GM18951 (cell line): ENCODE measurements at regions not wholly inside any gene's neighbourhood (a gene's known extent, or its start where the extent isn't known, plus 50 kb on each side); places are given as distances from the start of the nearest gene placed in this dataset.

Experiments used
- POLR2A ChIP-seq: IDR thresholded peaks from 4 replicates; pipeline ENCODE4 v1.6.1; 2011; ENCODE audit warnings: mild to moderate bottlenecking; ENCODE audit not compliant: insufficient read length, insufficient read depth; ENCODE audit errors: extremely low read depth
- in situ Hi-C: fragments of 300-500 bp; cut with MboI; formaldehyde crosslinking; loops from one replicate; pipeline ENCODE4 v1.12.0; 2022; ENCODE audit warnings: low sequenced_read_pairs, mixed read lengths, inconsistent platforms; ENCODE audit not compliant: unreplicated experiment

DNA sequence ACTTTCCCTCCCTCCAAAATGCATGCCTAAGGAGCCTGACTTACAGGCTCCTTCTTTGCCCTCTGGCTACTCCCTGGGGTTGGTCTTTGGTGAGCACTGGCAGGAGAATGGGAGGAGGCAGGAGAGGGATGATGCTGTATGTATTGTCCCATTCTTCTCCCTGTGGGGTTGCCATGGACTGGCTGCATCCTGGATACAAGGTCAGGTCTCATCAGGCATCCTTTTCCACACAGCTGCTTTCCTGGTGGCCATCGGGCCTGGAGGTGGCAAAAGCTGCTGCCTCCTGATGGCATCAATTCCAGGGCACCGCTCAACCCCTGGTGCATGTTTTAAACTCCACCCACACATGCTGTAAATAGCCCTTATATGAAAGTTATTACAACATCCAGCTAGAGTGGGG lies 257.2 kb downstream of the ETS1 start:
- in situ Hi-C loops: no loop called here
- no peak for TF ChIP-seq POLR2A

DNA sequence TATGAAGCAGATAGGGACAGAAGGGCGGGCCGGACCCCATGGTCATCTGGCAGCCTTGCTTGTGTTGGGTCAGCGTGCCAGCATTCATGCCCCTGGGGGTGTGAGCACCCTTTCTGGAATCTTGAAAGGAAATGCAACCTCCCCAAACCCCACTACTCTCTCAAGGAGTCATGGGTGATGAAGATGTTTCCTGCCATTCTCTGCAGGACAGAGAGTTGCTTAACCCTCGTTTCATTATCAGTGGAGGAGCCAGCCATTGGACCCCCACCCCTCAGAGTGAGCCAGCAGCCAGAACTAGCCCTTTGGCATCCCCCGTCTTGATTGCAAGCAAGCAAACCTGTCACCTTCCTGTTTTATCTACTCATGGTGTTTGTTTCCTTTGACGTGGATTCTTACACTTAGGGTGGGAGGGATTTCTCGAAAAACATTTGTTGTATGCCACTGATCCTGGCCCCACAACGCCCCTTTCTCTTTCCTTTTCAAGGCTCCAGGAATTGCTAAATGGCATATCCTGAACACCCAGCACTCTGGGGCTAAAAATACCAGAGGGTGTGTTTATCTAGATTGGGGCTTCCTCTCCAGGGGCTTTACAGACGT lies 258.3 kb downstream of the ETS1 start:
- in situ Hi-C loops: no loop called here
- no peak for TF ChIP-seq POLR2A

DNA sequence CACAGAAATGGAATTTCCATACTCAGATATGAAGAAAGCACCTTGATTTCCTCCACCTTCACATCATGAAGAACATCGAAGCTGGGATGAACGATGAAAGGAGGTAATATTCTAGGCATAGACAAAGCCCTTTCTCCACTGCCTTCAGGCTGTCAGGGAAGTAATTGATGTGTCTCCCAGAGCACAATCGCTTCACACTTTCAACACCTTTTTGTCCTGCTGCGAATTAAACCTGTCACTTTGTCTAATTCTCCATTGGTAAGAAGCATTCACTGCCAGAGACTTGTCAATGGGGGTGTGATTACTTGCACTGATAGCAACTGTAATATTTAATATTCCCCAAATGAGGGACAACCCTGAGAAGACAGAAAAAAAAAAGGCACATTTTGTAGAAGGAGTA lies 260.1 kb downstream of the ETS1 start:
- in situ Hi-C loops: no loop called here
- no peak for TF ChIP-seq POLR2A

DNA sequence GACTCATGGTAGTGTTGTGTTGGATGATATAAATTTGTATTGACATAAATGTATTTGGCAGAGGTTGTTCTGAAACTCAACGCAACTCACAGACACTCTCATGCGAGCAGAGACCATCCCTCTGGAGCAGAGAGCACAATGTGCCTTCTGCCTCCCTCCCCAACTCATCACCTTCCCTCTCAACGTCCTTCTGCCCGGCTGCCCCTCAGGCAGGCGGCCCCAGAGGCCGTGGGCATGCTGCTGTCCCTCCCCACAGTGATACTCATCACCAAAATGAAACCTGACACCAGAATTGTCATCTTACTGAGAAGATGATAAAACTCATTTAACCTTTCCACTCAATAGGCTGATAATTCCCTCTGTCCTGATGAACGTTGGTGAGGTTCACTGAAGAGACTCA lies 260.6 kb downstream of the ETS1 start:
- no peak for TF ChIP-seq POLR2A
- in situ Hi-C loops: no loop called here

DNA sequence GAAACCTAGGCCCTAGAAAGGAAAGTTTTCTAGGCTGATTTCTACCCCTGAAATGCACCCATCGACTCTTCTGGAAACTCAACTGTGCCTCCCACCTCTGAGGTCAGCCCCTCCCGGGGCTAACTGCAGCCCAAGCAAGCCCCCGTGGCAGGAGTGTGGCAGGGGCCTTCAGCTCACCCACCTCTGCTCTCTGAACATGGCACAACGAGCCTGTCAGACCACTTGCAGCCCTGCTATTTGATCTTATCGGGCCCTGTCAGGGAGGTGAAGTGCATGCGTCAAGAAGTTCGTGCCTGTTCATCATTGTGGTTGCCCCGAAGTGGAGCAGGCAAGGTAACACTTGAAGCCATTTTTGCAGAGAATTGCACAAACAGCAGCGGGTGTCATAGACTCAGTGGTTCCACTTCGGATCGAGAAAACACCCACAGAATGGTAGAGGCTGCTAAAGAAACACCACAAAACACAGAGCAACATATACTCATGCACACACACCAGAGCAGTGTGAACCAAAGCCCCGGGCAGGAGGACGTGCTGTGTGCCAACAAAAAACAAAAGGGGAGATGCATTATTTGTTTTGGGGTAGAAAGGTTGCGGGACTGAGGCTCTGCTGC lies 262.7 kb downstream of the ETS1 start:
- TF ChIP-seq POLR2A: no peak

DNA sequence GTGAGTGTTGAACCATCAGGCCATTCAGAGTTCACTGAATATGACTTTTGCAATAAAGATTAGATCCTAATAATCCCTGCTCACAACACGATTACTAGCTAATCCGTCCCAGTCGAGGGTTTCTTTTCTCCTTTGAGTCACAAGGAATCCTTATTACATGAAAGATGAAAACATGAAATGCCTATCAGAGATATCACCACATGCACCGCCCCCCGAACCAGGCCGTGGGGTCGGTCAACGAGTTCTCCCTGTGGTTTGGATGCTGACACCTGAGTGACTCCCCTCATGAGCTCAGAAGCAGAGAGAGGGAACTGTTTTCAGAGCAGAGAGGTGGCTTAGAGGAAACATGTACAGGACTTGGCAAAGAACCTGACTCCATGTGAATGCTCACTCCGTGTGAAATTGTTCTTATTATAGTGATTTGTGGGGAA lies 263.3 kb downstream of the ETS1 start:
- no peak for TF ChIP-seq POLR2A
- in situ Hi-C loops: no loop called here

More for the DNA sequence above, 262.7 kb downstream of the ETS1 start:
- in situ Hi-C loops: no loop called here

DNA sequence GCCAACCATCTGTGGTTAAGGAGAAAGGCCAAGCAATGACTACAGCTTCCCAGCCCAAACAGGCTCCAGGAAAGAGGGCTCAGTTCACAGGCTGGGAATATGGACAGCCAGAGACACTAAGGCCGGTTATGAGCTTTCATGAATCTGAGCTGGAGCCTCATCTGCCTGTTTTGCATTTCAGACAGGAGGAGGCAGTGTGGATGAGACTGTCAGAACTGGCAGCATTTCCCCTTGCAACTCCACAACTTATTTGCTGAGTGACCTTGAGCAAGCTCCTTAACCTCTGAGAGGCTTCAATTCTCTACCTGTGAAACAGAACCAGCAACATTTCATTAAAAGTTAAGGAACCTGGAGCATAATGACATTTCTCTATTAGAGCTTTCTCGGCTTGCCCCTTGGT lies 264.0 kb downstream of the ETS1 start:
- in situ Hi-C loops: no loop called here
- no peak for TF ChIP-seq POLR2A

DNA sequence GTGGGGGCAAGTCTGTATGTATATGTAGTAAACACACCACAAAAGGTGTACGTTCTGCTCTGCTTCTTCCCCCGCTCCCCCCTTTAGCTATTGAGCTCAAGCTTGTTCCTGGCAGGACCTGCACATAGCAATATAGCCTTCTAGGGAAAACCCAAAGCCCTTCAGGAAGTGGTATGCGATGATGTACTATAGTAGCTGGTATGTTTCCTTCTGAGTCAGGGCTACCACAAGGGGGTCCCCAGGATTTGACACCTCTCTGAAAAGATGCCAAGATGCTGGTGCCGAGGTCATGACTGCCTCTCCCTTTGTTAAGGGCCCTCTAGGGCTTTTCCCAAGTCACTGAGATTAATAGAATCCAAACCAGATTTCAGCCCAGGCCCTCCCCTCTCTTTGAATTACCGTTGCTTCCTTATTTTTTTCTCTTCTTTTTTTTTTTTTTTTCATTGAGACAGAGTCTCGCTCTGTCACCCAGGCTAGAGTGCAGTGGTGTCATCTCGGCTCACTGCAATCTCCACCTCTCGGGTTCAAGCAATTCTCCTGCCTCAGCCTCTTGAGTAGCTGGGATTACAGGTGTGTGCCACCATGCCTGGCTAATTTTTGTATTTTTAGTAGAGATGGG lies 268.4 kb downstream of the ETS1 start:
- TF ChIP-seq POLR2A: no peak
- in situ Hi-C loops: no loop called here

DNA sequence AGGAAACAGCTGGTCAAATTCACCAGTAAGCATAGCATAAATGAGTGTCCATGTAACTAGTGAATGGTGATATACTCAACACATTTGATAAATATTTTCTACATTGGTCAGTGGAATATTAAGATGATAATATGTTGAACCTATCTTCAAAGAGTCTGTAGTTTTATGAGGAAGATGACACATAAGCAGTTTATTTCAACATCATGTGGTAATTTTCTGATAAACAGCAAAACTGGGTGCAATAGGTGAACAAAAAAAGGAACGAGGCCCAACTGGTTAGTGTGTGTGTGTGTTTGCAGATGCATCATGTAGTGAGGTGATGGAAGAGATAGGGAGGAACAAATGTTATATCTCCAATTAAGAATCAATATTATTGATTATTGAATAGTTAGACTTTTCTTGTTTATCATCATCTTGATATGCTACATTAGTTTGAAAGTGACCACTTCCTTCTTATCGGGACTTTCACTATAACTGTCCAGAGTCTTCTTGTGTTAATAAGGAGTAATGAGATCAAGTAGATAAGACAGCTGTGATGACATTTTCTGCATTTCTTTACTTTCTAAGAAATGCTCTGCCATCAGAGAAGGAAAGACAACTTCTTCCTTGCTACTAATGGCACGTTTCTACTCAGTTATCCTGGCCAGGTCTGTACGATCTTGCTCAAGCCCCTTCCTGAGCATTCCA lies 270.7 kb downstream of the ETS1 start:
- TF ChIP-seq POLR2A: no peak

DNA sequence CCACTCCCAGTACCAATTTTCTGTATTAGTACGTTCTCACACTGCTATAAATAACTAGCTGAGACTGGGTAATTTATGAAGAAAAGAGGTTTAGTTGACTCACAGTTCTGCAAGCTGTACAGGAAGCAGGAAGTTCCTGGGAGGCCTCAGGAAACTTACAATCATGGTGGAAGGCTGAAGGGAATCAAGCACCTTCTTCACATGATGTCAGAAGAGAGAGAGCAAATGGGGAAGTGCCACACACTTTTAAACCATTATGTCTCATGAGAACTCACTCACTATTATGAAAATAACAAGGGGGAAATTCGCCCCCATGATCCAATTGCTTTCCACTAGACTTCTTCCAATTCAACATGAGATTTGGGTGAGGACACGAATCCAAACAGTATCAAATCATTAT lies 271.4 kb downstream of the ETS1 start:
- in situ Hi-C loops: no loop called here
- TF ChIP-seq POLR2A: no peak

More for the DNA sequence above, 270.7 kb downstream of the ETS1 start:
- in situ Hi-C loops: no loop called here

DNA sequence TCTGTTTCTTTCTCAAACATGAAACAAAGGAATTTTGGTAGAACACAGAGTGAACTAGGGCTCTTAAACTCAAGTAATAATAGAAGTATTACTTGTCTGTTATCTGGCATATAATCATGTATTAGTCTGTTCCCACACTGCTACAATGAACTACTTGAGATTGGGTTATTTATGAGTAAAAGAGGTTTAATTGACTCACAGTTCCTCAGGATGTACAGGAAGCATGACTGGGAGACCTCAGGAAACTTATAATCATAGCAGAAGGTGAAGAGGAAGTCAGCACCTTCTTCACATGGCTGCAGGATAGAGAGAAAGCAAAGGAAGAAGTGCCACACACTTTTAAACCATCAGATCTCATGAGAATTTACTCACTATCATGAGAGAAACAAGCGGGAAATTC lies 273.4 kb downstream of the ETS1 start:
- no peak for TF ChIP-seq POLR2A
- in situ Hi-C loops: no loop called here

DNA sequence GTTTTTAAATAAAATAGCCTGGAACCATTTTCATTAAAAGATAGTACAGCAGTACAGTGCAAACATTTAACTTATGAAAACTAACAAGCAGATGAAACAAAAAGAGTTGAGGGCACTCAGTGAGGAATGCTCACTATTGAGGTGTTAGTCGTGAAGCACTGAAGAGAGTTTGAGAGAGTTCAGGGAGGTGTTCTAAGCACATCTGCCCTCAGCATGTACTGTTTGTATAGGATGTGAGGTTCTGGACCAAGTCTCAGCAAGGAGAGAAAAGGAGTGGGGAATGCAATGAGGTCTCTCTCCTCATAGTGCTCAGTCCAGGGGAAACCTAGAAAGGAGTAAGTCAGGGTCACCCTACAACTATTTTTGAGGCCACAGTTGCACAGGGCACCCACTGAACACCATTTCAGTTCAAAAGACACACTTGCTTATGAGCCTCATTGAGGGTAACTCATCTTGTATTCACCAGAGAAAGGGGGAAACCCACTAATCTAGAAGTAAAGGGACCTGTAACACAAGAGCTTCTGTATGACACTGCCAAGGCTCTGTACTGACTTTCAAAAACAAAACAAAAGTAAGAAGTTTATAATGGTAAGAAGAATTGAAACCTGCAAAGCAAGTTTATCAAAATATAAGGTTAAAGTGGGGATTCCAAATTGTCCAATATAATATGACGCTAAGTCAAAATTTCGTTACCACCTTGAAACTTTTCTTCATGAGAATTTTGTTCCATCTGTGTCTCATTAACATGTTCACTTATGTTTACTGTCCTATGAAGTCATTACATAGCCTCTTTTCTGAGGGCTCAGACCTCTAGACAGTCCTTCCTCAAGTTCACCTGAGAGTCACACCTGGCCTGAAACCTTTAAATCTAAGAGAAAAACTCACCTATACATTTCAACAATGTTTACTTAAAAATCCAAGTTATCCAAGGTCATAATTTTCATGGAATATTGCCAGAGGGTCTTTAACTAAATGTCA lies 275.3 kb downstream of the ETS1 start:
- in situ Hi-C loops: no loop called here
- no peak for TF ChIP-seq POLR2A
